ENCODE measurements at regions not wholly inside any gene's neighbourhood (a gene's known extent, or its start where the extent isn't known, plus 50 kb on each side); places are given as distances from the start of the nearest gene placed in this dataset.

- no peak for DNase-seq (ENCODE audit: low spot score)
Observed at GRCh38 chr12:78599366-78599765, 265.2 kb upstream of the SYT1 start.

- DNase-seq (ENCODE audit: low spot score): no peak
Observed at GRCh38 chr12:78600541-78600940, 264.0 kb upstream of the SYT1 start.

- no peak for DNase-seq (ENCODE audit: low spot score)
Observed at GRCh38 chr12:78611504-78611903, 253.1 kb upstream of the SYT1 start.

GRCh38 chr12:78612190-78612589 lies 252.4 kb upstream of the SYT1 start:
- no peak for DNase-seq (ENCODE audit: low spot score)

- DNase-seq (ENCODE audit: low spot score): no peak
Observed at GRCh38 chr12:78617683-78618082, 246.9 kb upstream of the SYT1 start.

- DNase-seq (ENCODE audit: low spot score): no peak
Observed at GRCh38 chr12:78622529-78623195, 241.9 kb upstream of the SYT1 start.

GRCh38 chr12:78628491-78629100 lies 236.0 kb upstream of the SYT1 start:
- no peak for DNase-seq (ENCODE audit: low spot score)

GRCh38 chr12:78636231-78636855 lies 228.2 kb upstream of the SYT1 start:
- DNase-seq (ENCODE audit: low spot score): no peak

GRCh38 chr12:78641837-78642423 lies 222.6 kb upstream of the SYT1 start:
- no peak for DNase-seq (ENCODE audit: low spot score)

- DNase-seq (ENCODE audit: low spot score): peak; percentile 48
Observed at GRCh38 chr12:78645956-78646355, 218.6 kb upstream of the SYT1 start.

- no peak for DNase-seq (ENCODE audit: low spot score)
Observed at GRCh38 chr12:78651755-78652154, 212.8 kb upstream of the SYT1 start.

GRCh38 chr12:78666584-78666983 lies 198.0 kb upstream of the SYT1 start:
- no peak for DNase-seq (ENCODE audit: low spot score)

- peak; percentile 49 for DNase-seq (ENCODE audit: low spot score)
Observed at GRCh38 chr12:78671295-78671694, 193.3 kb upstream of the SYT1 start.

- DNase-seq (ENCODE audit: low spot score): no peak
Observed at GRCh38 chr12:78672033-78672432, 192.5 kb upstream of the SYT1 start.

- DNase-seq (ENCODE audit: low spot score): peak; percentile 43
Observed at GRCh38 chr12:78674311-78675090, 190.1 kb upstream of the SYT1 start.

- DNase-seq (ENCODE audit: low spot score): no peak
Observed at GRCh38 chr12:78680596-78680995, 184.0 kb upstream of the SYT1 start.

GRCh38 chr12:78683031-78683430 lies 181.5 kb upstream of the SYT1 start:
- DNase-seq (ENCODE audit: low spot score): no peak

- DNase-seq (ENCODE audit: low spot score): no peak
Observed at GRCh38 chr12:78683626-78684025, 180.9 kb upstream of the SYT1 start.

GRCh38 chr12:78684419-78684818 lies 180.2 kb upstream of the SYT1 start:
- DNase-seq (ENCODE audit: low spot score): no peak

- no peak for DNase-seq (ENCODE audit: low spot score)
Observed at GRCh38 chr12:78695749-78696148, 168.8 kb upstream of the SYT1 start.

- no peak for DNase-seq (ENCODE audit: low spot score)
Observed at GRCh38 chr12:78696267-78696666, 168.3 kb upstream of the SYT1 start.

- peak; percentile 64 for DNase-seq (ENCODE audit: low spot score)
Observed at GRCh38 chr12:78697817-78698415, 166.7 kb upstream of the SYT1 start.
